Astrocyte of the hippocampus (primary cell): ENCODE measurements at regions not wholly inside any gene's neighbourhood (a gene's known extent, or its start where the extent isn't known, plus 50 kb on each side); places are given as distances from the start of the nearest gene placed in this dataset.

ENCODE experiments used
- DNase-seq: peaks from one replicate; pipeline ENCODE4 v3.0.0; 2011; ENCODE audit warnings: low read depth, low spot score

DNA sequence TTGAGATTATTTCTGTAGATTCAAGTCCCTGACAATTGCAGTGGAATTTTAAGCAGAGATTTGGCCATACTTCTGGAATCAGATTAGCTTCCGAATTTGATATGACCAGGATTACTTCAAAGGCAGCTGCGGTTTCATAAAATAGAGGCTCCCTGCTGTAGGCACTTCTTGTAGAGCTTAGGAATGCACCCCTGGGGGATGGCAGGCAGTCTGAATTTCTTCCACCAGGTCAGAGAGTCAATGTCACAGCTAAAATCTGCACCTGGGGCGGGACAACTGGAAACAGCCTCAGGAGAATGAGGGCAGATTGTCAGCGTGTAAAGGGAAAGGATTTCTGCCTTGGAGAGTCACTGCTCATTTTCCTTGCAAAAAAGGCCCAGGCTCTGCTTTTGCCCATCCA is 182.6 kb downstream of the ARRDC4 start:
- no peak for DNase-seq

GRCh38 chr15:98144388-98144787 is 183.9 kb downstream of the ARRDC4 start:
- DNase-seq = no peak

DNA sequence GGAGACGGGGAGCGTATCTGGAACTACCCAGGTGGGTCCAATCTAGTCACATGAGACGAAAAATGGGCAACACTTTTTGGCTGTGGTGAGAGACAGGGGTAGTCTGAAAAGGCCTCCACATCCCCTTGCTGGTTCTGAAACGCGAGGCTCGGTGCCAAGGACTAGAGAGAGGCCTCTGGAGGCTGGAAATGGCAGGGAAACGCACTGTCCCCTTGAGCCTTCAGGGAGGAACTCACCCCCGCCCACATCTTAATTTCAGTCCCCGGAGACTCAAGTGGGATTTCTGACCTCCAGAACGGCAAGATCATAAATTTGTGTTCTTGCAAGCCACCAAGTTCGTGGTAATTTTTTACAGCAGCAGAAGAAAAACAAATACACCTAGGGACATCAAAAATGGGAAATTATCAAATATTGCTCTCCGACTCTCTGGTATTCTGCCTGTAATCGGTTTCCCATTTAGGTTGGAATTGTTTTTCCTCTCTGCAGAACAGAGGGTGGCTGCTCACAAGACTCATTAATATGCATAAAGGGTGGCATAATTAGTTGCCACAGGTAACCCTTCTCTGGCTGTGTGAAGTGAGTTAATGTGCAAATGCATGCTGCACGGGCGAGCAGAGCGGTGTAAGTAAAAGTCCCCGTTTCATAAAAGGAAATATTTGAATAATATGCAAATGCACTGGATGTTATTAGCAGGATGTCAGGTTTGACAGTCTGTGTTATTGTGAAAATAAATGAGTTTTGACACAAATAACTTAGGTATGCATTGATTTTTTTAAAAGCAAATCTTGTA is 185.7 kb downstream of the ARRDC4 start:
- DNase-seq = no peak

GRCh38 chr15:98147415-98147814 is 186.9 kb downstream of the ARRDC4 start:
- no peak for DNase-seq

DNA sequence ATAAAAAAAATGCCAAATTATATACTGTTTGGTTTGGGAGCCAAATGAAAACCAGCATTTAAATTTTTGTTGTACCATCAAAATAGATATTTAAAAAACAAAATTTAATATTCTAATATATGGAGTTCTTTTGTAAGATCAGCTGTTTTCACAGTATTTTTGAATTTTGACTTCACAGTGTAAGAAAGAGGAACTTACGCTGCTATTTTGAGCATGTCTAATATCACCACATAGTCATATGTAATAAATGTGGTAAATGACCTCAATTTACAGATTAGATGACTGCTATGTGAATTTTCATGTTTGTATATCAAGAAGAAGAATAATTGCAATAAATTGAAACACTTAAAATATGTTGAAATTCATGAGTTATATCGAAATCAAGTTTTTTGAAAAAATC is 189.6 kb downstream of the ARRDC4 start:
- DNase-seq = no peak

DNA sequence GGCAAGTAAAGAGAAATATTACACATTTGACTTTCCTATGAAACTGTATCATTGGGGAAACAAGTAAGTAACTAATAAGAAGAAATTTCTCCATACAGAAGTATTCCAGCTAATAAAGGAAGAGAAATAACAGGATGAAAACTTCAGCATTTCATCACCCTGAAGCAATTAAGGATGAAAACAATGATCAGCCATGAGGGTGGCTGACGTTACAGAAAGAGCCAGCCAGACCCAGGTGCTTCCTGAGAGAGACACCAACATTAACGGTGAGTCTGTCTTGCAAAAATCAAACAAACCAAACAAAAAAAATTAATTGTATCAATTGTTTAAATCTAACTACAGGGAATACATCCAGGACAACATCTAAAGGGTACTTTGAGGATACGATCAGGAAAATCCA is 190.0 kb downstream of the ARRDC4 start:
- no peak for DNase-seq

DNA sequence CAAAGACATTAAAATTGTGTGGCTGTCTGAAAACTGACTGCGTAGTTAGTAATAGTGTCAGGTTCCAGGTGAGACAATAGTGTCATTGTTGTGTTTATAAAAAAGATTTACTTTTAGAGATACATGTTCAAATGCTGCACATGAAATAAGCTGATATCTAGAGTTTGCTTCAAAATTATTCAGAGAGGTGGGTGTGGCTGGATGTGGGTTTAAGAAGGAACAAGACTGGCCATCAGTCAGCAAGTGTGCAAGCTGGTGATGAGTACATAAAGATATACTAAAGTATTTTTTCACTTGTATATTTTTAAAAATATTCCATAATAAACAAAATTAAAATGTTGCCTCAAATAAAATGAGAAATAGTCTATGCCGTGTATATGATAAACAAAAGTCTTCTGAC is 190.6 kb downstream of the ARRDC4 start:
- no peak for DNase-seq

GRCh38 chr15:98152156-98152555 is 191.7 kb downstream of the ARRDC4 start:
- no peak for DNase-seq

- peak; percentile 82 for DNase-seq
Measured at GRCh38 chr15:98154863-98155262, 194.4 kb downstream of the ARRDC4 start.

DNA sequence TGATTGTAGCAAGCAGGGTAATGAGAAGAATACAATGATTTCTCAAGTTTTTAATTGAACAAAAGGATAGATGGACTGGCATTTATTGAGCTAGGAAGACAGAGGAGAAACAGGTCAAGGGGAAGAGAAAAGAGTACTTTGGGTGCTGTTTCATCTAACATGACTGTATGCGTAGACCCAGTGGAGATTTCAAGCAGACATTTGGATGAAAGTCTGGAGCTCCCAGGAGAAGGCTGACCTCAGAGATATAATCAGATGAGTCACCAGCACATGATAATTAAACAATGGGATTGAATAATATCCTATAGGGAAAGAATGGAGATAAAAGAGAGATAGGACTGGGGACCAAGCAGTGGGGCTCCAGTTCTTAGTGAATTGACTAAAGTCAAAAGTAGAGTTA is 194.9 kb downstream of the ARRDC4 start:
- peak; percentile 6 for DNase-seq

- DNase-seq = no peak
Measured at GRCh38 chr15:98160236-98160635, 199.7 kb downstream of the ARRDC4 start.

DNA sequence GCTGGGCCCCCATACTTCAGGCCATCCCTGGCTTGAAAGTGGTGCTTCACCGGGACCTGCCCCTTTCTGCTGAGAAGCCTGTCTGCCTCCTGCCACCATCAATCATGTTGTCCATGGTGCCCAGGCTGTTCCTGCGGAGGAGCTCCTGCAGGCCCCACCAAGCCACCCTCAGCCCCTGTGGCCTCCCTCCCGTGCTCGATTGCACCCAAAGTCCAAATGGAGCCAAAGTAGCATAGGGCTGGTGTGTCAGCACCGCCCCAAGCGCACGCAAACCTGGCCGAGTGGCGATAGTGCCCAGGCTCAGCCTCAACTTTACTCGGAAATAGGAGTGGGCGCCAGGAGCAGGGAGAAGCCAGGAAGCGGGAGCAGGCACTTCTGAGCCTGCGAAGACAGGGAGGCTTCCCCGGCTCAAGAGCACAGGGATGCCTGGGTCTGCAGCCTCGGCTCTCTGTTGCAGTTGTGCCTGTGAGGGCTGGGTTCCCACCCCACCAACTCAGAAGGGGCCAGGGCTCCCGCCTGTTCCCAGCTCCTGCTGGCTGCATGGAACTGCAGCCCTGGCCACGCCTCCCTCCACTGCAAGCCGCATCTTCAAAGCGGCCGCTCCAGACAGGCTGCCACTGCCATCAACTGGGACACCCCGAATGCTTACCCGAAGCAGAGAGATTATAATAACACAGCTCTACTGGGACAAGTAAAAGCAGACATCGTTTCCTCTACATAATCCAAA is 203.0 kb downstream of the ARRDC4 start:
- no peak for DNase-seq

- no peak for DNase-seq
Measured at GRCh38 chr15:98164571-98164970, 204.1 kb downstream of the ARRDC4 start.

DNA sequence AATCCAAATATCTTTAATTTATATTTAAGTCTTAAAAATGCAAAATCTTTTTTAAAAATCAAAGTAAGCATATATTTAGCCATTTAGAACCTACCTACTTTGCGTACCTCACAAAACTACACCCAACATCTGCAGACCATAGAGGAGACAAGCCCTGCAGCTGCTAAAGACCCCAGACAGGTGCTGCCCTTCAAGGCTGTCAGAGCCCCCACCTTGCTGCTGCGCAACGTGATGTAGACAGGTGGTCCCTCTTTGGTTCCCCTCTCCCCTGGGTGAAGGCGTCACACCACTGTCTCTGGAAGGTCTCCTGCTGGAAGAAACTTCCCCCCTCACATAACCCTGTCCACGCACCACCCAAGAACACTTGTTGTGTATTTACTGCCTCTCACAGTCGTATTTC is 204.5 kb downstream of the ARRDC4 start:
- no peak for DNase-seq

GRCh38 chr15:98167722-98168268 is 207.3 kb downstream of the ARRDC4 start:
- DNase-seq = no peak

- no peak for DNase-seq
Measured at GRCh38 chr15:98169551-98169950, 209.0 kb downstream of the ARRDC4 start.

- DNase-seq = peak; percentile 5
Measured at GRCh38 chr15:98174286-98174685, 213.8 kb downstream of the ARRDC4 start.

DNA sequence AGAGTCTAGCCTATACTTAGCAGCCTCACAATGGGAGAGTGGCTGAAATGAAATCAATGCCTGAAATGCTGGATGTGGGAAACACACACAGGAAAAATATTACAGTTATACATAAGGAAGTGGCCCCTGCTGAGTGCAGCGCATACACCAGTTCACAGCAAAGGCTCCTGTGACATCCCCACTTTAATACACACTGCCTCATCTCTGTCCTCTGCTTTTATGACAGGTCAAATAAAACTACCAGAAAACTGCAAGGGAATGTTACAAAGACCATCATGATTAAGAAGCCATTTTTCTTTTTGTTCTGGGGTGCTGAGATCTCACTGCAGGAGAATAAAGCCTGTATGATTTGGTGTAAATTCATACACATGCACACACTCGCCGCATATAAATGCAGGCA is 214.3 kb downstream of the ARRDC4 start:
- DNase-seq = no peak

DNA sequence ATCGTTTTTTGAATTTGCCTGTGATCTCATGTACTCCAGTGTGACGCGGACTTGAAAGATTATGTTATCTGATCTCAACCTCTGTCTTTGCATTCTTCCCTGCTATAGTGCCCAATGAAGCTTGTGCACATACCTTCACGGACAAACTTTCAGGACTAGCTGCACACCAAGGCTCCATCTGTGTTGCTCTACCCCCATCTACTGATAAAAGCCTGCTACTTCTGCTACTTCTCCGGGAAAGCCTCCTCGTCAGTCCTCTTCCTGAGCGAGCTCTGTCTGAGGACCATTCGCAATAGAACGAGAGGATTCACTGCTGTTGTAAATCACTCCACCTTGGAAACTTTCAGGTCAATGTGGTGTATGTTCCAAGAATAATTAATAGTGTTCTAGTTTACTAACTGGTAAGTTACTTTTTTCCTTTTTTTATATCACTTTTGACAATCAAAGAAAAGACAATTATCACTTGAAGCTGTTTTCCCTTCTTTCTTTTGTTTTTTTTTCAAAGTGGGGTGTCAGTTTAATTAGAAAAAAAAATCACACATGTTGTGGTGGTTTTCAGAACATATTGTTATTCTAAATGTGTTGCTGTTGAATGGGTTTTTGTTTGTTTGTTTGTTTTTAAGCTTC is 217.6 kb downstream of the ARRDC4 start:
- peak; percentile 88 for DNase-seq

- DNase-seq = no peak
Measured at GRCh38 chr15:98178861-98179260, 218.4 kb downstream of the ARRDC4 start.

- DNase-seq = no peak
Measured at GRCh38 chr15:98187549-98187948, 227.0 kb downstream of the ARRDC4 start.

- DNase-seq = no peak
Measured at GRCh38 chr15:98190914-98191313, 230.4 kb downstream of the ARRDC4 start.
